ENCODE measurements at regions not wholly inside any gene's neighbourhood (a gene's known extent, or its start where the extent isn't known, plus 50 kb on each side); places are given as distances from the start of the nearest gene placed in this dataset.

- H3K4me2 ChIP-seq (ENCODE audit: insufficient read depth, low read length) = no peak overlapping the region
- no peaks in the 10 kb centered on the region for H3K4me1 ChIP-seq (replicated peaks in 1 of 2; ENCODE audit: control insufficient read depth in 2 of 2, insufficient read depth in 2 of 2, low read length in 2 of 2)
- TF ChIP-seq HMGXB4 (CRISPR knock-in tag; IDR thresholded peaks at IDR 0.05) (no peak), SMAD2 (IDR thresholded peaks at IDR 0.05; ENCODE audit: low read depth, low read length) (no peak), EP400 (IDR thresholded peaks at IDR 0.05) (no peak), RBM25 (IDR thresholded peaks at IDR 0.05; ENCODE audit: low read depth, low read length, severe bottlenecking) (no peak), RHOXF2B (CRISPR knock-in tag; conservative IDR thresholded peaks at IDR 0.05) (no peak), ZNF12 (CRISPR knock-in tag; IDR thresholded peaks at IDR 0.05) (no peak), HCFC1 (IDR thresholded peaks at IDR 0.05; ENCODE audit: low read depth, low read length) (no peak), KLF6 (CRISPR knock-in tag; IDR thresholded peaks at IDR 0.05; ENCODE audit: borderline replicate concordance) (no peak), ZBTB7A (IDR thresholded peaks at IDR 0.05; ENCODE audit: borderline replicate concordance, control insufficient read depth, low read depth, low read length) (no peak), PBX2 (CRISPR knock-in tag; IDR thresholded peaks at IDR 0.05; ENCODE audit: low read depth) (no peak), PBX2 (tag; conservative IDR thresholded peaks at IDR 0.05; ENCODE audit: low read depth) (no peak), NFYB (IDR thresholded peaks at IDR 0.05; ENCODE audit: extremely low read depth, insufficient read length) (no peak)
- no peak overlapping the region for H3K27ac ChIP-seq (ENCODE audit: extremely low read depth, low read depth, low read length)
- FAIRE-seq (no peak), DNase-seq (ENCODE audit: extremely low read depth in 1 of 4, low spot score in 3 of 4) (no peak), ATAC-seq (no peak)
- in situ Hi-C loops (cut with MboI) = no loop called here
- 4% methylated on average over 3 of the region's 3 CpGs for WGBS (ENCODE audit: insufficient coverage, low coverage, missing lambda C conversion rate)
- H3K27me3 ChIP-seq (ENCODE audit: control insufficient read depth in 2 of 2, insufficient read depth in 2 of 2, low read length in 2 of 2) = no peaks in the 10 kb centered on the region
- POLR2A ChIA-PET = interaction anchor here (1.1 kb wide), 1 partner anchor 58 kb away, joined by 4 read pairs; no protein-coding TSS in a partner anchor
- intact Hi-C loops (cut with micrococcal nuclease) = no loop called here
- H2AFZ ChIP-seq (ENCODE audit: low read depth, low read length) = no peak overlapping the region
- H3K36me3 ChIP-seq (ENCODE audit: control insufficient read depth, insufficient read depth, low read length) = no peaks in the 10 kb centered on the region
- H3K4me3 ChIP-seq = no peak overlapping the region
- no peaks in the 10 kb centered on the region for H3K79me2 ChIP-seq (ENCODE audit: control insufficient read depth, insufficient read depth, low read length)
- no TSS peak for BruUV-seq (replicated peaks)
- no peaks in the 10 kb centered on the region for H3K9me1 ChIP-seq (ENCODE audit: control insufficient read depth, insufficient read depth, low read length)
- CTCF ChIA-PET (ENCODE audit: low intra/inter-chr PET ratio) = no interaction called here
- no peak overlapping the region for H3K9ac ChIP-seq (ENCODE audit: insufficient read depth in 1 of 2, low read depth in 2 of 2, low read length in 2 of 2)
- no peaks in the 10 kb centered on the region for H4K20me1 ChIP-seq (replicated peaks; ENCODE audit: control insufficient read depth, insufficient read depth, low read length)
- H3K9me3 ChIP-seq (replicated peaks; ENCODE audit: control insufficient read depth, insufficient read depth, low read depth, low read length) = no peaks in the 10 kb centered on the region
Measured at GRCh38 chr11:15418921-15419320, 304.2 kb downstream of the INSC start.
